Upper lobe of left lung (tissue), 6 donors: ENCODE measurements at regions not wholly inside any gene's neighbourhood (a gene's known extent, or its start where the extent isn't known, plus 50 kb on each side); places are given as distances from the start of the nearest gene placed in this dataset.

ENCODE experiments used
- ATAC-seq, 2 donors: fragments of 200-7000 bp; cut with Tn5 transposase; one replicate each; pipeline ENCODE4 v1.9.1; 2022; ENCODE audit warnings: mild to moderate bottlenecking in 2 of 2, moderate library complexity in 2 of 2; ENCODE audit not compliant: low FRiP score in 2 of 2
- DNase-seq, 2 donors: peaks; one replicate each; pipeline ENCODE4 v3.0.0-alpha.2; 2019 to 2020
- H3K27ac ChIP-seq, 4 donors: fragments of 200-600 bp; sonication (generic); one replicate each; pipeline ENCODE4 v1.5.1; 2016 to 2019
- H3K27me3 ChIP-seq, 4 donors: fragments of 200-600 bp; sonication (generic); one replicate each; pipeline ENCODE4 v1.5.1; 2017 to 2019
- H3K36me3 ChIP-seq, 4 donors: fragments of 200-600 bp; sonication (generic); one replicate each; pipeline ENCODE4 v1.5.1; 2016 to 2019
- H3K4me1 ChIP-seq, 4 donors: fragments of 200-600 bp; sonication (generic); one replicate each; pipeline ENCODE4 v1.5.1; 2018 to 2019
- H3K4me3 ChIP-seq, 4 donors: fragments of 200-600 bp; sonication (generic); one replicate each; pipeline ENCODE4 v1.5.1; 2017 to 2019; ENCODE audit warnings: mild to moderate bottlenecking in 2 of 4, moderate library complexity in 1 of 4
- H3K9me3 ChIP-seq, 4 donors: fragments of 200-600 bp; sonication (generic); one replicate each; pipeline ENCODE4 v1.5.1; 2018 to 2019
- CTCF ChIP-seq, 6 experiments: fragments of 450-650 bp in 4 of 6; fragments of 200-600 bp in 2 of 6; sonication (generic) in 2 of 6; IDR thresholded peaks; one replicate each; pipeline ENCODE4 v1.5.1; 2016 to 2019; ENCODE audit warnings: antibody characterized with exemption in 6 of 6
- EP300 ChIP-seq, 4 donors: sonication (generic); formaldehyde crosslinking; IDR thresholded peaks; one replicate each; pipeline ENCODE4 v1.5.1; 2017; ENCODE audit warnings: antibody characterized with exemption in 4 of 4, control low read depth in 2 of 4
- POLR2A ChIP-seq, 4 donors: fragments of 450-650 bp; IDR thresholded peaks; one replicate each; pipeline ENCODE4 v1.5.1; 2016 to 2017; ENCODE audit warnings: antibody characterized with exemption in 4 of 4, mild to moderate bottlenecking in 2 of 4
- POLR2AphosphoS5 ChIP-seq, 2 donors: sonication (generic); formaldehyde crosslinking; IDR thresholded peaks; one replicate each; pipeline ENCODE4 v1.5.1; 2017; ENCODE audit warnings: antibody characterized with exemption in 2 of 2
- WGBS, 2 donors: methylation state at CpG; one replicate each; pipeline ENCODE4 v1.1.5; 2017 to 2018; 5-methylcytosine and 5-hydroxymethylcytosine counted together
- donor health status: DM: no; HTN: no; CAD: no; lungs with moderate emphysema.
- donor health status: DM: no; HTN: yes; CAD: no; lungs with severe emphysema.

GRCh38 chr14:53757732-53758131 lies 198.9 kb downstream of the BMP4 start:
- Histone ChIP-seq H3K36me3 (no peaks in the 10 kb centered on the region), H3K27ac (no peak overlapping the region), H3K9me3 (no peaks in the 10 kb centered on the region), H3K27me3 (no peaks in the 10 kb centered on the region), H3K4me1 (no peaks in the 10 kb centered on the region), H3K4me3 (no peak overlapping the region)
- DNase-seq, result no peak
- TF ChIP-seq POLR2A (IDR thresholded peaks at IDR 0.05) (no peak), EP300 (IDR thresholded peaks at IDR 0.05) (no peak), CTCF (IDR thresholded peaks at IDR 0.05) (no peak), POLR2AphosphoS5 (IDR thresholded peaks at IDR 0.05) (no peak)
- no peak for ATAC-seq

GRCh38 chr14:53751650-53752049 lies 205.0 kb downstream of the BMP4 start:
- Histone ChIP-seq H3K27ac (no peak overlapping the region), H3K36me3 (no peaks in the 10 kb centered on the region), H3K9me3 (no peaks in the 10 kb centered on the region), H3K27me3 (no peaks in the 10 kb centered on the region), H3K4me3 (no peak overlapping the region), H3K4me1 (no peaks in the 10 kb centered on the region)
- WGBS, 2 donors, result 75 to 96% methylated on average over 3 of the region's 3 CpGs
- DNase-seq (no peak), ATAC-seq (no peak)
- TF ChIP-seq CTCF (IDR thresholded peaks at IDR 0.05), result no peak
- TF ChIP-seq POLR2A (IDR thresholded peaks at IDR 0.05), result no peak
- TF ChIP-seq POLR2AphosphoS5 (IDR thresholded peaks at IDR 0.05), result no peak
- TF ChIP-seq EP300 (IDR thresholded peaks at IDR 0.05), result no peak

GRCh38 chr14:53748691-53749090 lies 207.9 kb downstream of the BMP4 start:
- Histone ChIP-seq H3K27me3 (no peaks in the 10 kb centered on the region), H3K9me3 (no peaks in the 10 kb centered on the region), H3K36me3 (no peaks in the 10 kb centered on the region), H3K27ac (no peak overlapping the region), H3K4me3 (no peak overlapping the region), H3K4me1 (no peaks in the 10 kb centered on the region)
- no peak for ATAC-seq
- TF ChIP-seq POLR2AphosphoS5 (IDR thresholded peaks at IDR 0.05) (no peak), POLR2A (IDR thresholded peaks at IDR 0.05) (no peak), CTCF (IDR thresholded peaks at IDR 0.05) (no peak), EP300 (IDR thresholded peaks at IDR 0.05) (no peak)
- WGBS, 2 donors, result 46 to 50% methylated on average over 1 of the region's 1 CpG
- no peak for DNase-seq

- Histone ChIP-seq H3K4me1 (no peaks in the 10 kb centered on the region), H3K4me3 (no peak overlapping the region), H3K9me3 (no peaks in the 10 kb centered on the region), H3K27me3 (no peaks in the 10 kb centered on the region), H3K27ac (no peak overlapping the region), H3K36me3 (no peaks in the 10 kb centered on the region)
- DNase-seq (no peak), ATAC-seq (no peak)
- no peak for TF ChIP-seq EP300 (IDR thresholded peaks at IDR 0.05)
- TF ChIP-seq POLR2A (IDR thresholded peaks at IDR 0.05), result no peak
- no peak for TF ChIP-seq POLR2AphosphoS5 (IDR thresholded peaks at IDR 0.05)
- TF ChIP-seq CTCF (IDR thresholded peaks at IDR 0.05), result no peak
- 93 to 96% methylated on average over 1 of the region's 1 CpG for WGBS, 2 donors
These were observed 211.8 kb downstream of the BMP4 start for GRCh38 chr14:53744857-53745256.

- Histone ChIP-seq H3K4me3 (no peak overlapping the region), H3K4me1 (no peaks in the 10 kb centered on the region), H3K9me3 (no peaks in the 10 kb centered on the region), H3K36me3 (no peaks in the 10 kb centered on the region), H3K27me3 (no peaks in the 10 kb centered on the region), H3K27ac (no peak overlapping the region)
- DNase-seq, result no peak
- TF ChIP-seq CTCF (IDR thresholded peaks at IDR 0.05) (no peak), POLR2A (IDR thresholded peaks at IDR 0.05) (no peak), EP300 (IDR thresholded peaks at IDR 0.05) (no peak), POLR2AphosphoS5 (IDR thresholded peaks at IDR 0.05) (no peak)
- 79 to 89% methylated on average over 5 of the region's 5 CpGs for WGBS, 2 donors
- ATAC-seq, result no peak
These were observed 213.3 kb downstream of the BMP4 start for GRCh38 chr14:53743371-53743770.
